GM15510 (cell line): ENCODE measurements at regions not wholly inside any gene's neighbourhood (a gene's known extent, or its start where the extent isn't known, plus 50 kb on each side); places are given as distances from the start of the nearest gene placed in this dataset.

Experiments used
- POLR2A ChIP-seq: IDR thresholded peaks from 3 replicates; pipeline ENCODE4 v1.6.1; 2011; ENCODE audit warnings: borderline replicate concordance; ENCODE audit not compliant: insufficient read length; ENCODE audit errors: extremely low read depth

DNA sequence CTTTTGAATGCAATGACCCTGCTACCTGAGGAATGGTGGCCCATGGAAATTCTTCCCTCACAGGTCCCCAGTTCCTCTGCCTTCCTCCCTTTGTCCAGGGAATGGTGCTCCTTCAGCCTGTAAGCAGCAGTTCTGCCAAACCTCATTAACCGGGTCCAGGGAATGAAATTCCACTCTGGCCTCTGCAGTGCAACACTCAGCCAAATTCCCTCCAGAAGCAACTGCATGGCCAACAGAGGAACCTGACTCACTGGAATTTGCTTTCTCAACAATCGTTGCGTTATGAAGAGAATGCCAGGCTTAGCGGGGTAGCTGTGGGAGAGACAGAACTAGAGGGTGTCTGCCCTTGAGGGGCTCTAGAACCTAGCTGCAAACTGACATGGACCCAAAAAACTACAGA is 449.4 kb upstream of the PROK2 start:
- no peak for TF ChIP-seq POLR2A

DNA sequence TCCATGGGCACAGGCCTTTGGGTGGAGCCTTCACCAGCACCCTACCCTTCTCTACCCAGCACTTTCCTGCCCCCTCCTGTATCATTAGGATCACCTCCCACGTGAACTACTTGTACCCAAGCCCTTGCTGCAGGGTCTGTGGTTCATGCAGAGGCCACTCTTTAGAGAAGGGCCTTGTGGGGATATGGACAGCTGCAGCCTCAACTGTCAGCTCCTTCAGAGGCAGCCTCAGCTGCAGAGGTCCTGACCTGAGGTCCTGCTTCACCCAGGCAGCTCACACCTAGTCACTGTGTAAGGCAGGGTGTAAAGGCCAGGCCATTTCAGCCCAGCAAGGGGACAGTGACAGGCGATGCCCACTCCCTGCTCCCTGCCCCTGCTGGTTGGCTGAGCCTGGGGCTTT is 448.6 kb upstream of the PROK2 start:
- TF ChIP-seq POLR2A, result no peak

DNA sequence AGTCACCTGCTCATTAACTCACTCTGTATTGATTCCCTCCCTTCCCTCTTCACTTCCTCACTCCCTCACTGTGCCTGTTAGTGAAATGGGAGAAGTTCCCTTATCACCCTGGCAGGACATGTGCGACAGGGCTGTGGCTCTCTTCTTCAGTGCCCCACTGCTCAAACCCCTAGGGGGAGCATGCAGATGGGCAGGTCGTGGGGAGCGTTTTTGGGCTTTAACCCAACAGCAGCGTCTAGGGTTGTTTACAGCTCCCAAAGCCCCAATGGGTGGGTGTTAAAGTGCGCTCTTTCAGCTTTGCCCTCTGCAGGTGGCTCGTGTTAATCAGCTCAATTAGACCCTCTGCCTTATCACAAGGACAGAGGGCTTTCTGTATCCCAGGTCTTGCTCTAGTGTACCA is 447.8 kb upstream of the PROK2 start:
- TF ChIP-seq POLR2A, result no peak

DNA sequence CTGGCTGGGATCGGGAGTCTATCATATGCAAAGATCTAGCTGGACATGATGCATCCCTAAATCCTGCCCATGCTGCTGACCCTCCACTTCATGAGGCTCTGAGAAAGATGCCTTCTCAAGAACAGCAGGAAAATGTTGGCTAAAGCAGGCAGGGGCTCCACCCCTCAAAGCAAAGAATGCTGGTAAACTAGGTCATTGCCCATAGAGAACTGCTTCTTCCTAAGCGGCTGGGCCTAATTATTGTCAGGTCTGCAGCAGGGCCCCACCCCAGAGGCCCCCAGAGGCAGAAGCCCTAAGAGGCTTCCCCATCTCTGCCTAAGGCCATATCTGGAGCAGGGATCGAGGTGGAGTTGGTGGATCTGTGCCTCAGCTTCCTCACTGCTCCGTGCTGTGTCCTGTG is 447.4 kb upstream of the PROK2 start:
- no peak for TF ChIP-seq POLR2A

DNA sequence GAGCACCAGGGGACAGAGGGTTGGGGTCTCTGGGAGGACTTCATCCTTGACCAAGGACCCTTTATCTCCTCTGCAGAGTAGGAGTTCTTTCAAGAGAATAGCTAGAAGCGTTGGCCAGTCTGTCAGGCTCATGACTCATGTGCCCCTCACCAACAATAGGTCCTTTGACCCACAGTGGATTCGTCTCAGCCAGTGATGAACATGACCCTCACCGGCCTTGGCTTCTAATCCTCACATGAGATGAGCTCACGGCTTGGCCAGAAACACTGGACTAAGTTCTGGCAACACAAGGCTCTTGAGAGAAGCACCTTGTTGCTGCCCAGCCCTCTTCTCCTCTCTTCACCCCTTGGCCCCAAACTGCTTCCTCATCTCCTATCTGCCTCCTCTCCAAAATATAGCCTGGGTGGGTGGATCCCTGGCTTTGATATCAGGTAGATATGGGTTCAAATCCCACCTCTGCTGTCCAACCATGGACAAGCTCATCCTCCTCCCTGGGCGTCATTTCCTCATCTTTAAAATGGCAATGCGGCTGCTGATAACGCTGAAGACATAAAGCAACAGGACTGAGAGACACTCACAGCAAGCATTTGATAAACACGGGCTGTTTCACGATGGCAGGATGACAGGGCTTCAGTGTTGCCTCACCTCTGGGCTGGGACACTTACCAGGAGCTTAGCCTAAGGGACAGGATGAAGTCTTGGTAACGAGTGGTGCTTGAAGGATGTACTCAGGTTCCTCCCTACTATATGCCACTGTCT is 446.7 kb upstream of the PROK2 start:
- no peak for TF ChIP-seq POLR2A

DNA sequence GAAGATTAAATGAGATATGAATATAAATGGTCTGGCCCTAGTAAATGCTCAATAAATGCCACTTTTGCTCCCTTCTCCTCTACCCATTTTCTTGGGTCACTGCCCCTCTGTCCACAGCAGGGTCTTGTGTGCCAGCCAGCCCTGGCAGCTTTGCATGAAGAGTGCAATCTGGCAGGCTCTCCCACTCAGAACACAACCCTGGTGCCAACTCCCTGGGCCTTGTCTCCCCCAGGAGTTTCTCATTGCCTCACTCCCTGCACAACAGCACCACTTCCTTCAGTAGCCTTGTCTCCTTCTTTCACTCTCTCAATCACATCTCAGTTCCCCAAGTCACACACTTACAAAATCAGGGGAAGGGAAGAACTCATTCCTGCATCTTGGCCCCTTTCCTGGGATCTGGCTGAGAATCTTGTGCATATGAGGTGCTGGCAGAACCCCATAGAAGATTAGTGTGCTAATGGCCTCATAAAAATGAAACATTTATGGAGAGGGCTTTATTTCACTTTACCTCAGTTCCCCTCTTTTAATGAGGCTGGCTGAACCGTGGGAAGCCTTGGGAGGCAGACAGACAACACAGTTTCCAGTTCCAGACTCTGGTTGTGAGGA is 445.9 kb upstream of the PROK2 start:
- no peak for TF ChIP-seq POLR2A

DNA sequence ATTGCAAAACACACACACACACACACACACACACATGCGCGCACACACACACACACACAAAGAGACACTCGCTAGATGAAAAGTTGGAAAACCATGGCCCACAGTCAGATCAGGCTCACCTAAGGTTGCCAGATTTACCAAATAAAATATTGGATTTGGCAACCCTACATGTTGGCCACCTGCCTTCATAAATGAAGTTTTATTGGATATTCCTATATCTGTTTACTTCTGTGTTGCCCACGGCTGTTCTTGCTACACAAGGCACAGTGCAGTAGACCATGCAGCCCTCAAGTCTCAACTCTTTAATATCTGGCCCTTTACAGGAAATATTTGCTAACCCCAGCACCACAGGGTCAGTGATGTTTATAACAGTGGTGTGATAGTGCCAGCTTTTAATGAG is 445.0 kb upstream of the PROK2 start:
- TF ChIP-seq POLR2A, result no peak

DNA sequence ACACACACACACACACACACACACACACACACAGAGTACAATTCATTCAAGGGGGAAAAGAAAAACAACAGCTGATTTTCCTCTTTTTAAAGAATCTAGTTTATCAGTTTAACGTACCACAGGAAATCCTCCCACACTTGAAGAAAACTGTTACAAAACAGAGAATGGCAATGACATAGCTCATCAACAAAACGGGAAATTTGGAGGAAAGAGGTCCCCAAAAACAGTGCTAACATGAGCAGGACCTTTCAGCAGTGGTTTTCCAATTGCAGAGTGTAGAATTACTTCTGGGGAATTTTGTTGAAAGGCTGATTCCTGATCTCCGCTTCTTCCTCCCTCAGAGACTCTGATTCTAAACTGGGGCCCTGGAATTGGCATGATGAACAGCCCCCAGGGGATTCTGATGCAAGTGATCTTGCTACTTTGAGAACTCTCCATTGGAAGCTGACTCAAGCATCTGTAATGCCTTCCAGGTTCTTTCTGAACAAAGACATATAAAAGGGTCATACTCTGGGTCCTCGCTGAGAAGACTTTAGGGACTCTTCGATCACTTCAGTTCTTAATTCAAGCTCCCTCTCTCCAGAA is 442.6 kb upstream of the PROK2 start:
- TF ChIP-seq POLR2A, result no peak

DNA sequence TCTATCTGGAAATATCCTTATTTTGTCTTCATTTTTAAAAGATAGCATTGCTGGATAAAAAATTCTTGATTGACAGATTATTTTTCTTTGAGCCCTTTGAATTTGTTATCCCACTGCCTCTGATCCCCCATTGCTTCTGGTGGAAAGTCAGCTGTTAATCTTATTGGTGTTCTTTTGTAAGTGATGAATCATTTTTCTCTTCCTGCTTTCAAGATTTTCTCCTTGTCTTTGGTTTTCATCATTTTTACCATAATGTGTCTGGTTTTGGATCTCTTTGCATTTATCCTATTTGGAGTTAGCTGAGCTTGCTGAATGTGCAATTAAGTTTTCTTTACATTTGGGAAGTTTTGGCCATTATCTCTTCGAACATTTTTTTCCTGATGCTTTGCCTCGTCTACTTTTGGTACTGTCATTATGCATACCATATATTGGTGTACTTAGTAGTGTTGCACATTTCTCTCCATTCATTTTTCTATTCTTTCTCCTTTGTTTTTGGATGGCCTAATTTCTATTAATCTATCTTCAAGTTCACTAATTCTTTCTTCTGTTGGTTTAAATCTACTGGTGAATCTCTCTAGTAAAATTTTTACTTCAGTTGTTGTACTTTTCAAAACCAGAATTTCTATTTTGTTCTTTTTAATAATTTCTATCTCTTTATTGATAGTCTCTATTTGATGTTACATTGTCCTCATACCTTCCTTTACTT is 440.0 kb upstream of the PROK2 start:
- no peak for TF ChIP-seq POLR2A

DNA sequence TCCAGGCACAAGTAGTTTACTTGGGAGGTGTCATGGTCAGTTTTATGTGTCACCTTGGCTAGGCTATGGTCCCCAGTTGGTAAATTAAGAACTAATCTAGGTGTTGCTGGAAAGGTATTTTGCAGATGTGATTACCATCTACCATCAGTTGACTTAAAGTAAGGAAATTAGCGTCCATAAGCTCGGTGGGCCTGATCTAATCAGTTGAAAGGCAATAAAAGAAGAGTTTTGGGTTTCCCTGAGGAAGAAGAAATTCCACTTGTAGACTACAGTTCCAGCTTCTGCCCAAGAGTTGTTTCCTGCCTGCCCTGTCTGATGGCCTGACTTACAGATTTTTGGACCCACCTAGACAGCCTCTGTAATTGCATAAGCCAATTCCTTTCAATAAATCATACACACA is 438.7 kb upstream of the PROK2 start:
- no peak for TF ChIP-seq POLR2A

DNA sequence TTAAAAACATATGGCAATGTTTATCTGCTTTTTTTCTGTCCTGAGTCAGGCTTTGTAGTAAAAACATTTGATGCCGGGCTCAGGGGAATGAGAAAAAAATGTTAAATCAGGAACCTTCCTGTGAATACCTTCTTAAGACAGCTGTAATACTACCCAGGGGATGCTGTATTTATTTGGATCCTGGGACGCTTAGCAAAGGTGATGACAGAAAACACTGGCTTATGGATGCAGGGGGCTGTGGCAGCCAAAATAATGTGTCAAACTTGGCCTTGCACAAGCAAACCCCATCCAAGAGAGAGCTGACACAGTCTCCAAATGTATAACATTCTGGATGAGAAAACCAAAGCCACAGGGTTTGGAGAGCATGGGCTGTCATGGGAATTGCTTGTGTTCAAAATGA is 438.2 kb upstream of the PROK2 start:
- no peak for TF ChIP-seq POLR2A

DNA sequence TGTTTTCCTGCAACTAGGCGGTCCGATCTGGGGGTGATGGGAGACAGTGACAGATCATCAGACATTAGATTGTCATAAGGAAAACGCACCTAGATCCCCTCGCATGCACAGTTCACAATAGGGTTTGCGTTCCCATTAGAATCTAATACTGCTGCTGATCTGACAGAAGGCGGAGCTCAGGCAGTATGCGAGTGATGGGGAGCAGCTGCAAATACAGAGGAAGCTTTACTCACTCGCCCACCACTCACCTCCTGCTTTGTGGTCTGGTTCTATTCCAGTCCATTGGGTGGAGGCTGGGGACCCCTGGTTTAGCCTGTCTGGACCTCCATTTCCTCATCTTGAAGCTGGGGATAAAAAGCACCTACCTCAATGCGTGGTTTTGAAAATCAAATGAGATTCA is 437.5 kb upstream of the PROK2 start:
- no peak for TF ChIP-seq POLR2A

DNA sequence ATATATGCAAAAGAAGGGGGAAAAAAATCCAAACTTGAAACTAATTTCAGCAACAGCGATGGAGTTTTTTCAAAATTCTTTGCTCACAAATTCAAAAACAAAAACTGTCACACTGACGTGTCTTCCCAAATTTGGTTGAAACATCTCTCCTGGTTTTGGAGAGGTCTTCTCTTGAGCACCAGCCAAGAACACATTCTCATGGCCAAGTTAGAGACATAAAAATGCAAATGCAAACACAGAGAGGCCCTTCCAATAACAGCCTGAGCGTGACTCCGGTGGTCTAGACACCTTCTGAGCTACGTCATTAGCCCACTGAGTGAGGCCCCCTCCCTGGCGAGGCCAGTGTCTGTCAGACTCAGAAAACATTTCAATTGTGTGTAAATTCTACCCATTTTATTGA is 436.0 kb upstream of the PROK2 start:
- TF ChIP-seq POLR2A, result no peak

DNA sequence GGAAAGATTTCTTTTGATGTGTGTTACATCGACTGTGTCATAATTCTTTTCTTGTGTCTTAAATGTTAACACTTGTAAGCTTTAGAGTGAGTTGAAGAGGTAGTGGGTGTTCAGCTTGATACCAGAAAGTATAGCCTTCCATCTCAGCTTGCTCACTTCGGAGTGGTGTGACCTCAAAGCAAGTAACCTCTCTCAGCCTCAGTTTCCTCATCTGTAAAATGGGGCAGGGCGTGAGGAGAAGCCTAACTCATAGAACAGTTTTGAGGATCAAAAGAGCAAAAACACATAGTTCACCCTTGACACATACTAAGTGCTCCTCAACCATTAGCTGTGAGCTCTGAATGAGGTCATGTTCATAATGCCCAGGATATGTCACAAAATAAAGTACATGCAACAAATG is 434.8 kb upstream of the PROK2 start:
- TF ChIP-seq POLR2A, result no peak

DNA sequence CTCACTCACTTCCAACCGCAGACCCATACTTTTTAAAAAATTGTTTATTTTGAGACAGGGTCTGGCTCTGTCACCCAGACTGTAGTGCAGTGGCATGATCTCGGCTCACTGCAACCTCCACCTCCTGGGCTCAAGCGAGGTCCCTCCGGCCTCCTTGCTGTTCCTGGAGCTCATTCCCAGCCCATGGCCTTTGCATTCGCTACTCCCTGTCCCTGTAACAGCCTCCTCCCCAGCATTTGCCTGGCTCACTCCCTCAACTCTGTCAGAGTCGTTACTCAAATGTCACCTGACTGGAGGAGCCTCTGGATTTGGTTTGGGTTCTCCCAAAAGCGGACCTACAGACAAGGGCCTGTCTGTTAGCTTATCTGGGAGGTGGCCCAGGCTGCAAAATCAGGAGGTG is 432.6 kb upstream of the PROK2 start:
- TF ChIP-seq POLR2A, result no peak
